Sigmoid colon (tissue), 4 donors: ENCODE measurements at regions not wholly inside any gene's neighbourhood (a gene's known extent, or its start where the extent isn't known, plus 50 kb on each side); places are given as distances from the start of the nearest gene placed in this dataset.

Experiments
- EP300 ChIP-seq, 4 donors: sonication (generic); formaldehyde crosslinking; IDR thresholded peaks; one replicate each; pipeline ENCODE4 v1.6.1; 2017; ENCODE audit warnings: antibody characterized with exemption in 4 of 4
- TF ChIP-seq, protein P1 (sequence below), 4 experiments: fragments of 450-650 bp in 3 of 4; fragments of 200-600 bp in 1 of 4; IDR thresholded peaks; one replicate each; pipeline ENCODE4 v1.5.1; 2016 to 2019; ENCODE audit warnings: antibody characterized with exemption in 4 of 4, mild to moderate bottlenecking in 3 of 4, moderate library complexity in 2 of 4

DNA sequence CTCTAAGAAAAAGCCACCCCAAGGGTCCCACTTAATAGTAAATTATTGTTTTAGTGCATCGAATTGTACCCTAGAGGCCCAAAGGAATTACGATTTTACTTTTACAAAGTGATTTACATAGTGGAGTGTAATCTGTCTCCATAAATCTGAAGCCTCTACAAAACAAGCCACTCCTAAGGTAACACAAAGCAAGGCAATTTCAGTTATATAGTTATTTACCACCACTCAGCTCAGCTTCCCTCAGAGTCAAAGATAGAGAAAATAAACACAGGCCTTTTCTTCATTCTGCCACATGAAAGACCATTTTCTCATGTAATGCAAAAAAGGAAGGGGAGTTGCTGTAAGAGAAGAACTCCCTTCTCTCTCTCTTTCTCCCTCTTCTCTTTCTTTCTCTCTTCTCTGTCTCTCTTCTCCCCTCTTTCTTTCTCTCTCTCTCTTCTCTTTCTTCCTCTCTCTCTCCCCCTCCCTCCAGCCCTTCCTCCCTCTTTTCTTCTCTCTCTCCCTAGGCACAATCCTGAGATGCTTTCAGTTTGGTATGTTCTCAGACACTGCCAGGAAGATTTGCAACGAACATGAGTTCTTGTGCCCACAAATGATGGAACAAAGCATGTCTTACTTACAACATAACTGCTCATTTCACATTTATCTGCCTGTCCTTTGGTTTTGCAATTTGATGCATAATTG lies 264.5 kb downstream of the BCL2 start:
- TF ChIP-seq, protein P1, sequence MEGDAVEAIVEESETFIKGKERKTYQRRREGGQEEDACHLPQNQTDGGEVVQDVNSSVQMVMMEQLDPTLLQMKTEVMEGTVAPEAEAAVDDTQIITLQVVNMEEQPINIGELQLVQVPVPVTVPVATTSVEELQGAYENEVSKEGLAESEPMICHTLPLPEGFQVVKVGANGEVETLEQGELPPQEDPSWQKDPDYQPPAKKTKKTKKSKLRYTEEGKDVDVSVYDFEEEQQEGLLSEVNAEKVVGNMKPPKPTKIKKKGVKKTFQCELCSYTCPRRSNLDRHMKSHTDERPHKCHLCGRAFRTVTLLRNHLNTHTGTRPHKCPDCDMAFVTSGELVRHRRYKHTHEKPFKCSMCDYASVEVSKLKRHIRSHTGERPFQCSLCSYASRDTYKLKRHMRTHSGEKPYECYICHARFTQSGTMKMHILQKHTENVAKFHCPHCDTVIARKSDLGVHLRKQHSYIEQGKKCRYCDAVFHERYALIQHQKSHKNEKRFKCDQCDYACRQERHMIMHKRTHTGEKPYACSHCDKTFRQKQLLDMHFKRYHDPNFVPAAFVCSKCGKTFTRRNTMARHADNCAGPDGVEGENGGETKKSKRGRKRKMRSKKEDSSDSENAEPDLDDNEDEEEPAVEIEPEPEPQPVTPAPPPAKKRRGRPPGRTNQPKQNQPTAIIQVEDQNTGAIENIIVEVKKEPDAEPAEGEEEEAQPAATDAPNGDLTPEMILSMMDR (IDR thresholded peaks at IDR 0.05), result no peak
- TF ChIP-seq EP300 (IDR thresholded peaks at IDR 0.05), result no peak
